ENCODE measurements at regions not wholly inside any gene's neighbourhood (a gene's known extent, or its start where the extent isn't known, plus 50 kb on each side); places are given as distances from the start of the nearest gene placed in this dataset.
"Not testable (repeated sequence)": the region's sequence is repeated elsewhere in the genome, so short reads cannot be mapped to it uniquely, and the experiment has no call there.

GRCh38 chr5:177856474-177856873 is 73.8 kb upstream of the FAM153A start:
- not testable (repeated sequence) for DNase-seq

- DNase-seq: not testable (repeated sequence)
Measured at GRCh38 chr5:177847914-177848313, 65.2 kb upstream of the FAM153A start.

- not testable (repeated sequence) for DNase-seq
Measured at GRCh38 chr5:177846598-177846997, 63.9 kb upstream of the FAM153A start.

- not testable (repeated sequence) for DNase-seq
Measured at GRCh38 chr5:177845906-177846305, 63.2 kb upstream of the FAM153A start.

GRCh38 chr5:177836191-177836590 is 53.5 kb upstream of the FAM153A start:
- not testable (repeated sequence) for DNase-seq

Data from NCI-H2171 treated with DMSO at 0.1 percent for 48 hours (cell line).